ENCODE measurements at regions not wholly inside any gene's neighbourhood (a gene's known extent, or its start where the extent isn't known, plus 50 kb on each side); places are given as distances from the start of the nearest gene placed in this dataset.

DNA sequence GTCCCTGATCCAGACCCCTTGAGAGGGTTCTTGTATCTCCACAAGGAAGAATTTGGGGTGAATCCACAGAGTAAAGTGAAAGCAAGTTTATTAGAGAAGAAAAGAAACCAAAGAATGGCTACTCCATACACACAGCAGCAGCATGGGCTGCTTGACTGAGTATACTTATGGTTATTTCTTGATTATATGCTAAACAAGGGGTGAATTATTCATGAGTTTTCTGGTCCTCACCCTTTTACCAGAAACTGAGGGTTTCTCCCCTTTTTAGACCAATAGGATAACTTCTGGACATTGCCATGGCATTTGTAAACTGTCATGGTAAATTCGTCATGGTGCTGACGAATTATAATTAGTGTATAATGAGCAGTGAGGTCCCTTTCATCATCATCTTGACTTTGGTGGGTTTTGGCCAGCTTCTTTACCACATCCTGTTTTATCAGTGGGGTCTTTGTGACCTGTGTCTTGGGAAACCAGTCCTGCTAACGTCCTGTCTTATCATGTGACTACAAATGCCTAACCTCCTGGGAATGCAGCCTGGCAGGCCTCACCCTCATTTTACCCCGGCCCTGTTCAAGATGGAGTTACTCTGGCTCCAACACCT is 121.9 kb downstream of the SPTSSA start:
- Mint-ChIP-seq H3K36me3 (peaks cover 34% of the 10 kb centered on the region), H3K27me3 (ENCODE audit: low read depth) (peaks cover 2% of the 10 kb centered on the region; the same call in 1 of the 2 replicates), H3K4me1 (no peaks in the 10 kb centered on the region), H3K27ac (no peak overlapping the region), H3K4me3 (no peak overlapping the region), H3K9me3 (peaks cover 50% of the 10 kb centered on the region)
- TF ChIP-seq TEAD1 (CRISPR knock-in tag; IDR thresholded peaks at IDR 0.05) (no peak), E2F1 (CRISPR knock-in tag; IDR thresholded peaks at IDR 0.05) (no peak), HMGA2 (CRISPR knock-in tag; IDR thresholded peaks at IDR 0.05) (no peak), ZNF121 (CRISPR knock-in tag; IDR thresholded peaks at IDR 0.05) (no peak), RORB (CRISPR knock-in tag; IDR thresholded peaks at IDR 0.05) (no peak), ZBTB21 (CRISPR knock-in tag; IDR thresholded peaks at IDR 0.05; ENCODE audit: borderline replicate concordance) (no peak), CTCF (IDR thresholded peaks at IDR 0.05) (no peak), GABPB1 (CRISPR knock-in tag; IDR thresholded peaks at IDR 0.05) (no peak), ZNF263 (CRISPR knock-in tag; IDR thresholded peaks at IDR 0.05; ENCODE audit: low read depth) (no peak), USF2 (CRISPR knock-in tag; IDR thresholded peaks at IDR 0.05) (no peak), HMGXB4 (CRISPR knock-in tag; IDR thresholded peaks at IDR 0.05) (no peak), JAZF1 (CRISPR knock-in tag; IDR thresholded peaks at IDR 0.05) (no peak), ZNF396 (CRISPR knock-in tag; IDR thresholded peaks at IDR 0.05; ENCODE audit: borderline replicate concordance) (no peak), ELF4 (CRISPR knock-in tag; IDR thresholded peaks at IDR 0.05; ENCODE audit: low read depth) (no peak), NR1H2 (CRISPR knock-in tag; IDR thresholded peaks at IDR 0.05) (no peak), CBFB (CRISPR knock-in tag; IDR thresholded peaks at IDR 0.05; ENCODE audit: low read depth) (no peak)
- TF ChIP-seq, protein P1, sequence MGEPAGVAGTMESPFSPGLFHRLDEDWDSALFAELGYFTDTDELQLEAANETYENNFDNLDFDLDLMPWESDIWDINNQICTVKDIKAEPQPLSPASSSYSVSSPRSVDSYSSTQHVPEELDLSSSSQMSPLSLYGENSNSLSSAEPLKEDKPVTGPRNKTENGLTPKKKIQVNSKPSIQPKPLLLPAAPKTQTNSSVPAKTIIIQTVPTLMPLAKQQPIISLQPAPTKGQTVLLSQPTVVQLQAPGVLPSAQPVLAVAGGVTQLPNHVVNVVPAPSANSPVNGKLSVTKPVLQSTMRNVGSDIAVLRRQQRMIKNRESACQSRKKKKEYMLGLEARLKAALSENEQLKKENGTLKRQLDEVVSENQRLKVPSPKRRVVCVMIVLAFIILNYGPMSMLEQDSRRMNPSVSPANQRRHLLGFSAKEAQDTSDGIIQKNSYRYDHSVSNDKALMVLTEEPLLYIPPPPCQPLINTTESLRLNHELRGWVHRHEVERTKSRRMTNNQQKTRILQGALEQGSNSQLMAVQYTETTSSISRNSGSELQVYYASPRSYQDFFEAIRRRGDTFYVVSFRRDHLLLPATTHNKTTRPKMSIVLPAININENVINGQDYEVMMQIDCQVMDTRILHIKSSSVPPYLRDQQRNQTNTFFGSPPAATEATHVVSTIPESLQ (CRISPR knock-in tag; IDR thresholded peaks at IDR 0.05), result no peak
- TF ChIP-seq, protein P2, sequence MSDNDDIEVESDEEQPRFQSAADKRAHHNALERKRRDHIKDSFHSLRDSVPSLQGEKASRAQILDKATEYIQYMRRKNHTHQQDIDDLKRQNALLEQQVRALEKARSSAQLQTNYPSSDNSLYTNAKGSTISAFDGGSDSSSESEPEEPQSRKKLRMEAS (CRISPR knock-in tag; IDR thresholded peaks at IDR 0.05), result no peak
- TF ChIP-seq, protein P3, sequence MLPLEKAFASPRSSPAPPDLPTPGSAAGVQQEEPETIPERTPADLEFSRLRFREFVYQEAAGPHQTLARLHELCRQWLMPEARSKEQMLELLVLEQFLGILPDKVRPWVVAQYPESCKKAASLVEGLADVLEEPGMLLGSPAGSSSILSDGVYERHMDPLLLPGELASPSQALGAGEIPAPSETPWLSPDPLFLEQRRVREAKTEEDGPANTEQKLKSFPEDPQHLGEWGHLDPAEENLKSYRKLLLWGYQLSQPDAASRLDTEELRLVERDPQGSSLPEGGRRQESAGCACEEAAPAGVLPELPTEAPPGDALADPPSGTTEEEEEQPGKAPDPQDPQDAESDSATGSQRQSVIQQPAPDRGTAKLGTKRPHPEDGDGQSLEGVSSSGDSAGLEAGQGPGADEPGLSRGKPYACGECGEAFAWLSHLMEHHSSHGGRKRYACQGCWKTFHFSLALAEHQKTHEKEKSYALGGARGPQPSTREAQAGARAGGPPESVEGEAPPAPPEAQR (CRISPR knock-in tag; IDR thresholded peaks at IDR 0.05), result no peak
- ATAC-seq, result no peak
- CTCF ChIA-PET, result no interaction called here
- DNase-seq (ENCODE audit: low spot score), result no peak
- POLR2A ChIA-PET, result no interaction called here
